SK-N-SH treated with all-trans-retinoic acid at 6 μM for 48 hours (cell line): ENCODE measurements at regions not wholly inside any gene's neighbourhood (a gene's known extent, or its start where the extent isn't known, plus 50 kb on each side); places are given as distances from the start of the nearest gene placed in this dataset.

Experiments used
- ATAC-seq: fragments of 200-7000 bp; cut with Tn5 transposase; 3 replicates; pipeline ENCODE4 v1.9.1; 2020; ENCODE audit warnings: mild to moderate bottlenecking, moderate library complexity
- ARNTL ChIP-seq: fragments of 450-650 bp; formaldehyde crosslinking; IDR thresholded peaks from 2 replicates; pipeline ENCODE4 v1.5.0; 2020; ENCODE audit warnings: low read depth, mild to moderate bottlenecking, moderate library complexity, borderline replicate concordance
- BACH2 ChIP-seq: fragments of 250-450 bp; sonication (Bioruptor Pico); IDR thresholded peaks from 2 replicates; pipeline ENCODE4 v1.9.0; 2021; ENCODE audit warnings: mild to moderate bottlenecking, borderline replicate concordance
- CSDC2 ChIP-seq: fragments of 250-450 bp; sonication (Bioruptor Pico); IDR thresholded peaks from 2 replicates; pipeline ENCODE4 v1.5.0; 2020; ENCODE audit warnings: mild to moderate bottlenecking, moderate library complexity
- CSRNP3 ChIP-seq: fragments of 250-450 bp; sonication (Bioruptor Pico); IDR thresholded peaks from 2 replicates; pipeline ENCODE4 v1.5.1; 2021; ENCODE audit warnings: mild to moderate bottlenecking, moderate library complexity
- ESRRG ChIP-seq: fragments of 250-450 bp; sonication (Bioruptor Pico); IDR thresholded peaks from 2 replicates; pipeline ENCODE4 v1.6.1; 2021; ENCODE audit warnings: mild to moderate bottlenecking
- GLIS3 ChIP-seq: fragments of 250-450 bp; sonication (Bioruptor Pico); IDR thresholded peaks from 2 replicates; pipeline ENCODE4 v1.5.0; 2020; ENCODE audit warnings: mild to moderate bottlenecking, moderate library complexity
- PATZ1 ChIP-seq: fragments of 250-450 bp; sonication (Bioruptor Pico); IDR thresholded peaks from 2 replicates; pipeline ENCODE4 v1.8.0; 2020; ENCODE audit warnings: mild to moderate bottlenecking, moderate library complexity, borderline replicate concordance
- POU6F1 ChIP-seq: fragments of 250-450 bp; sonication (Bioruptor Pico); IDR thresholded peaks from 2 replicates; pipeline ENCODE4 v1.8.0; 2021; ENCODE audit warnings: low read depth, mild to moderate bottlenecking, moderate library complexity, borderline replicate concordance
- PPARA ChIP-seq: fragments of 250-450 bp; sonication (Bioruptor Pico); IDR thresholded peaks from 2 replicates; pipeline ENCODE4 v1.5.0; 2020; ENCODE audit warnings: mild to moderate bottlenecking, borderline replicate concordance
- TCF4 ChIP-seq: fragments of 250-450 bp; sonication (Bioruptor Pico); IDR thresholded peaks from 2 replicates; pipeline ENCODE4 v1.8.0; 2021; ENCODE audit warnings: mild to moderate bottlenecking, moderate library complexity, borderline replicate concordance
- TOX ChIP-seq: fragments of 250-450 bp; sonication (Bioruptor Pico); IDR thresholded peaks from 2 replicates; pipeline ENCODE4 v1.8.0; 2021; ENCODE audit warnings: mild to moderate bottlenecking, moderate library complexity, borderline replicate concordance
- TSHZ2 ChIP-seq: fragments of 250-450 bp; sonication (Bioruptor Pico); IDR thresholded peaks from 2 replicates; pipeline ENCODE4 v1.5.0; 2020; ENCODE audit warnings: mild to moderate bottlenecking, moderate library complexity
- ZFP3 ChIP-seq: fragments of 250-450 bp; sonication (Bioruptor Pico); IDR thresholded peaks from 2 replicates; pipeline ENCODE4 v1.5.0; 2020; ENCODE audit warnings: mild to moderate bottlenecking, moderate library complexity
- ZFP30 ChIP-seq: fragments of 450-650 bp; formaldehyde crosslinking; IDR thresholded peaks from 2 replicates; pipeline ENCODE4 v1.5.0; 2022; ENCODE audit warnings: mild to moderate bottlenecking, moderate library complexity
- ZNF565 ChIP-seq: fragments of 450-650 bp; formaldehyde crosslinking; conservative IDR thresholded peaks from 2 replicates; pipeline ENCODE4 v1.5.0; 2020; ENCODE audit warnings: low read depth, mild to moderate bottlenecking, moderate library complexity
- ZNF70 ChIP-seq: fragments of 450-650 bp; formaldehyde crosslinking; IDR thresholded peaks from 2 replicates; pipeline ENCODE4 v1.5.0; 2020; ENCODE audit warnings: mild to moderate bottlenecking, moderate library complexity

- ATAC-seq, result peak; percentile 38; the same call in 2 of the 3 replicates
- TF ChIP-seq GLIS3 (no peak), BACH2 (CRISPR knock-in tag) (no peak), TCF4 (CRISPR knock-in tag) (no peak), POU6F1 (no peak), PPARA (CRISPR knock-in tag) (no peak), ZNF70 (no peak), PATZ1 (CRISPR knock-in tag) (no peak), ZFP30 (CRISPR knock-in tag) (no peak), CSRNP3 (CRISPR knock-in tag) (no peak)
These were observed 52.5 kb downstream of the EPRS1 start for GRCh38 chr1:219993554-219994433.

- no peak for ATAC-seq
- no peak for TF ChIP-seq ZFP3
- TF ChIP-seq, all 23 proteins: peak for 0
These were observed 54.4 kb downstream of the EPRS1 start for GRCh38 chr1:219991919-219992318.

- TF ChIP-seq TSHZ2 (CRISPR knock-in tag) (no peak), BACH2 (CRISPR knock-in tag) (no peak), ZFP30 (CRISPR knock-in tag) (no peak), ZNF70 (no peak), ARNTL (CRISPR knock-in tag) (no peak), ZNF565 (CRISPR knock-in tag) (no peak), TOX (no peak), POU6F1 (no peak), ESRRG (CRISPR knock-in tag) (no peak), CSRNP3 (CRISPR knock-in tag) (no peak), PPARA (CRISPR knock-in tag) (no peak), CSDC2 (CRISPR knock-in tag) (no peak), PATZ1 (CRISPR knock-in tag) (no peak)
- no peak for ATAC-seq
These were observed 54.8 kb downstream of the EPRS1 start for GRCh38 chr1:219991511-219991810.
